ENCODE measurements at regions not wholly inside any gene's neighbourhood (a gene's known extent, or its start where the extent isn't known, plus 50 kb on each side); places are given as distances from the start of the nearest gene placed in this dataset.

- no peak overlapping the region for H3K9ac ChIP-seq (replicated peaks in 1 of 4; ENCODE audit: extremely low read depth in 1 of 4, low read depth in 3 of 4, low read length in 3 of 4)
- no peak overlapping the region for H3K4me3 ChIP-seq (ENCODE audit: extremely low read depth in 1 of 4, insufficient read depth in 2 of 4, low read depth in 3 of 4, low read length in 4 of 4)
- H2BK15ac ChIP-seq (ENCODE audit: low read length): no peak overlapping the region
- H3K14ac ChIP-seq (ENCODE audit: insufficient read length): no peak overlapping the region
- FAIRE-seq (no peak), DNase-seq (ENCODE audit: low read depth in 1 of 2, low spot score in 2 of 2) (no peak)
- H3K79me1 ChIP-seq (ENCODE audit: low read depth, low read length): no peaks in the 10 kb centered on the region
- H4K5ac ChIP-seq (ENCODE audit: insufficient read length, low read depth, low read length): no peak overlapping the region
- H3K4me1 ChIP-seq (replicated peaks in 1 of 4; ENCODE audit: control insufficient read depth in 3 of 4, insufficient read depth in 4 of 4, low read length in 3 of 4): no peaks in the 10 kb centered on the region
- no peaks in the 10 kb centered on the region for H4K20me1 ChIP-seq (replicated peaks in 1 of 2; ENCODE audit: control insufficient read depth in 1 of 2, insufficient read depth in 2 of 2, low read length in 2 of 2)
- CTCF ChIA-PET (ENCODE audit: partially characterized antibody): interaction anchor here (1.0 to 1.1 kb wide), 2 partner anchors 9 to 38 kb away, joined by 3 read pairs; no protein-coding TSS in a partner anchor
- no peak overlapping the region for H3K27ac ChIP-seq (ENCODE audit: low read depth, low read length)
- no peak overlapping the region for H2BK120ac ChIP-seq (replicated peaks; ENCODE audit: low read depth, low read length)
- no peak for TF ChIP-seq GTF2F1 (IDR thresholded peaks at IDR 0.05; ENCODE audit: borderline replicate concordance, low read depth, low read length)
- TF ChIP-seq ASH2L (IDR thresholded peaks at IDR 0.05; ENCODE audit: low read length): no peak
- TF ChIP-seq POLR2AphosphoS5 (IDR thresholded peaks at IDR 0.05; ENCODE audit: low read depth, low read length): no peak
- no peak for TF ChIP-seq SIX5 (IDR thresholded peaks at IDR 0.05; ENCODE audit: low read depth, low read length)
- no peak for TF ChIP-seq RXRA (IDR thresholded peaks at IDR 0.05; ENCODE audit: insufficient read depth, low read depth, low read length)
- no peak for TF ChIP-seq BRCA1 (IDR thresholded peaks at IDR 0.05; ENCODE audit: low read depth, low read length)
- TF ChIP-seq E2F6 (IDR thresholded peaks at IDR 0.05): no peak
- no peak for TF ChIP-seq ZNF274 (IDR thresholded peaks at IDR 0.05; ENCODE audit: borderline replicate concordance, extremely low read depth, low read length)
- TF ChIP-seq SUZ12 (IDR thresholded peaks at IDR 0.05; ENCODE audit: low read length): no peak
- no peak for TF ChIP-seq CEBPB (IDR thresholded peaks at IDR 0.05; ENCODE audit: low read depth, low read length)
- no peak for TF ChIP-seq CTCF (IDR thresholded peaks at IDR 0.05; ENCODE audit: control extremely low read depth in 1 of 3, insufficient read depth in 1 of 3, low read depth in 1 of 3, low read length in 3 of 3)
- no peaks in the 10 kb centered on the region for H3K27me3 ChIP-seq (replicated peaks in 1 of 4; ENCODE audit: control insufficient read depth in 3 of 4, extremely low read depth in 1 of 4, insufficient read depth in 3 of 4, low read length in 3 of 4)
- no peaks in the 10 kb centered on the region for H3K23me2 ChIP-seq (ENCODE audit: low read depth, low read length)
- H2BK12ac ChIP-seq (ENCODE audit: low read depth, low read length): no peak overlapping the region
- no peaks in the 10 kb centered on the region for H3K36me3 ChIP-seq (ENCODE audit: control insufficient read depth in 2 of 4, insufficient read depth in 4 of 4, low read length in 3 of 4)
- no peak overlapping the region for H3K56ac ChIP-seq (replicated peaks; ENCODE audit: insufficient read length, low read depth, low read length)
- no peak overlapping the region for H2AFZ ChIP-seq (ENCODE audit: low read length)
- no peak overlapping the region for H4K8ac ChIP-seq (ENCODE audit: extremely low read depth, insufficient read depth, low read length)
- no peak overlapping the region for H3K4me2 ChIP-seq (ENCODE audit: insufficient read depth in 1 of 2, low read depth in 2 of 2, low read length in 2 of 2)
- H3K9me3 ChIP-seq (ENCODE audit: insufficient read depth in 2 of 2, low read depth in 1 of 2, low read length in 1 of 2): no peaks in the 10 kb centered on the region
- H3K18ac ChIP-seq (ENCODE audit: extremely low read depth, low read length): no peak overlapping the region
- H3K23ac ChIP-seq (ENCODE audit: insufficient read length): no peak overlapping the region
- POLR2A ChIA-PET (ENCODE audit: partially characterized antibody): no interaction called here
- H3K4ac ChIP-seq (replicated peaks; ENCODE audit: insufficient read length, low read depth, low read length): no peak overlapping the region
- no peak overlapping the region for H4K91ac ChIP-seq (replicated peaks; ENCODE audit: insufficient read length, low read length)
- no peak overlapping the region for H2AK5ac ChIP-seq (ENCODE audit: low read depth, low read length)
- no peak overlapping the region for H2BK5ac ChIP-seq (ENCODE audit: low read depth, low read length)
- no peak overlapping the region for H2BK20ac ChIP-seq (ENCODE audit: low read length)
- H3K79me2 ChIP-seq (ENCODE audit: control insufficient read depth in 1 of 2, insufficient read depth in 2 of 2, low read length in 2 of 2): no peaks in the 10 kb centered on the region
Observed at GRCh38 chr7:19530261-19530660, 178.6 kb downstream of the POLR1F start.

Measured in H1 (cell line).